ENCODE measurements at regions not wholly inside any gene's neighbourhood (a gene's known extent, or its start where the extent isn't known, plus 50 kb on each side); places are given as distances from the start of the nearest gene placed in this dataset.
"Not testable (repeated sequence)": the region's sequence is repeated elsewhere in the genome, so short reads cannot be mapped to it uniquely, and the experiment has no call there.

- no peaks in the 10 kb centered on the region for H3K4me1 ChIP-seq (ENCODE audit: low read depth)
- DNase-seq = no peak
- H3K36me3 ChIP-seq (ENCODE audit: low read depth) = no peaks in the 10 kb centered on the region
- intact Hi-C loops (cut with DNase I, micrococcal nuclease) = no loop called here
- no peak overlapping the region for H3K4me3 ChIP-seq
- TF ChIP-seq CTCF (IDR thresholded peaks at IDR 0.05) = no peak
- ATAC-seq = no peak
- peaks cover 20% of the 10 kb centered on the region for H3K9me3 ChIP-seq
Observed at GRCh38 chr6:22173311-22173710, 123.5 kb downstream of the PRL start.

- ATAC-seq; H3K4me1 ChIP-seq (ENCODE audit: low read depth); H3K9me3 ChIP-seq; H3K36me3 ChIP-seq (ENCODE audit: low read depth); intact Hi-C loops (cut with DNase I, micrococcal nuclease); H3K4me3 ChIP-seq: not testable (repeated sequence)
- peak in 1 of 3 donors; percentile 17 for DNase-seq
Observed at GRCh38 chr6:22180250-22180649, 116.6 kb downstream of the PRL start.

- H3K4me1 ChIP-seq (ENCODE audit: low read depth) = no peaks in the 10 kb centered on the region
- H3K4me3 ChIP-seq = no peak overlapping the region
- TF ChIP-seq CTCF (IDR thresholded peaks at IDR 0.05) = no peak
- no peak for DNase-seq
- peaks cover 6% of the 10 kb centered on the region for H3K9me3 ChIP-seq
- H3K36me3 ChIP-seq (ENCODE audit: low read depth) = no peaks in the 10 kb centered on the region
- intact Hi-C loops (cut with DNase I, micrococcal nuclease) = no loop called here
- ATAC-seq = no peak
Observed at GRCh38 chr6:22184371-22184770, 112.5 kb downstream of the PRL start.

GRCh38 chr6:22189946-22190345 lies 106.9 kb downstream of the PRL start:
- DNase-seq (no peak), ATAC-seq (no peak)
- no peak for TF ChIP-seq CTCF (IDR thresholded peaks at IDR 0.05)
- Histone ChIP-seq H3K36me3 (ENCODE audit: low read depth) (no peaks in the 10 kb centered on the region), H3K9me3 (no peaks in the 10 kb centered on the region), H3K4me1 (ENCODE audit: low read depth) (no peaks in the 10 kb centered on the region), H3K4me3 (no peak overlapping the region)
- intact Hi-C loops (cut with DNase I, micrococcal nuclease) = no loop called here

- H3K9me3 ChIP-seq = no peaks in the 10 kb centered on the region
- no peaks in the 10 kb centered on the region for H3K36me3 ChIP-seq (ENCODE audit: low read depth)
- intact Hi-C loops (cut with DNase I, micrococcal nuclease) = no loop called here
- no peaks in the 10 kb centered on the region for H3K4me1 ChIP-seq (ENCODE audit: low read depth)
- DNase-seq = no peak
- no peak overlapping the region for H3K4me3 ChIP-seq
- no peak for TF ChIP-seq CTCF (IDR thresholded peaks at IDR 0.05)
- ATAC-seq = no peak
Observed at GRCh38 chr6:22194188-22194921, 102.5 kb downstream of the PRL start.

- intact Hi-C loops (cut with DNase I, micrococcal nuclease) = no loop called here
- no peak overlapping the region for H3K4me3 ChIP-seq
- no peaks in the 10 kb centered on the region for H3K4me1 ChIP-seq (ENCODE audit: low read depth)
- DNase-seq = no peak
- no peak for ATAC-seq
- TF ChIP-seq CTCF (IDR thresholded peaks at IDR 0.05) = no peak
- H3K9me3 ChIP-seq = no peaks in the 10 kb centered on the region
- H3K36me3 ChIP-seq (ENCODE audit: low read depth) = no peaks in the 10 kb centered on the region
Observed at GRCh38 chr6:22199771-22200170, 97.1 kb downstream of the PRL start.
